ENCODE measurements at regions not wholly inside any gene's neighbourhood (a gene's known extent, or its start where the extent isn't known, plus 50 kb on each side); places are given as distances from the start of the nearest gene placed in this dataset.

GRCh38 chr1:224507771-224508523 is 73.3 kb upstream of the WDR26 start:
- Histone ChIP-seq H3K9ac (ENCODE audit: low read length) (no peak overlapping the region), H3K9me3 (ENCODE audit: insufficient read depth, low read length) (no peaks in the 10 kb centered on the region), H3K4me3 (ENCODE audit: low read length) (no peak overlapping the region), H2AFZ (ENCODE audit: low read depth, low read length) (no peak overlapping the region), H3K27me3 (ENCODE audit: low read depth, low read length) (no peaks in the 10 kb centered on the region), H3K4me1 (ENCODE audit: low read length) (peaks cover 18% of the 10 kb centered on the region), H3K4me2 (ENCODE audit: low read length) (no peak overlapping the region), H3K36me3 (replicated peaks; ENCODE audit: low read depth, low read length) (no peaks in the 10 kb centered on the region), H3K79me2 (ENCODE audit: low read length) (no peaks in the 10 kb centered on the region), H3K27ac (ENCODE audit: low read length) (no peak overlapping the region), H4K20me1 (ENCODE audit: insufficient read depth, low read length) (no peaks in the 10 kb centered on the region)
- TF ChIP-seq CTCF (IDR thresholded peaks at IDR 0.05; ENCODE audit: low read depth, low read length) (no peak), EZH2phosphoT487 (IDR thresholded peaks at IDR 0.05; ENCODE audit: low read depth) (no peak)

- Histone ChIP-seq H3K36me3 (replicated peaks; ENCODE audit: low read depth, low read length) (no peaks in the 10 kb centered on the region), H3K27ac (ENCODE audit: low read length) (no peak overlapping the region), H3K4me2 (ENCODE audit: low read length) (no peak overlapping the region), H3K9ac (ENCODE audit: low read length) (no peak overlapping the region), H2AFZ (ENCODE audit: low read depth, low read length) (no peak overlapping the region), H3K4me1 (ENCODE audit: low read length) (peaks cover 11% of the 10 kb centered on the region), H3K27me3 (ENCODE audit: low read depth, low read length) (no peaks in the 10 kb centered on the region), H3K4me3 (ENCODE audit: low read length) (no peak overlapping the region), H3K9me3 (ENCODE audit: insufficient read depth, low read length) (no peaks in the 10 kb centered on the region), H3K79me2 (ENCODE audit: low read length) (no peaks in the 10 kb centered on the region), H4K20me1 (ENCODE audit: insufficient read depth, low read length) (no peaks in the 10 kb centered on the region)
- no peak for TF ChIP-seq CTCF (IDR thresholded peaks at IDR 0.05; ENCODE audit: low read depth, low read length)
Observed at GRCh38 chr1:224509907-224510306, 75.3 kb upstream of the WDR26 start.

- TF ChIP-seq EZH2phosphoT487 (IDR thresholded peaks at IDR 0.05; ENCODE audit: low read depth) (no peak), CTCF (IDR thresholded peaks at IDR 0.05; ENCODE audit: low read depth, low read length) (no peak)
- Histone ChIP-seq H3K9ac (ENCODE audit: low read length) (no peak overlapping the region), H3K27ac (ENCODE audit: low read length) (no peak overlapping the region), H3K4me3 (ENCODE audit: low read length) (no peak overlapping the region), H3K9me3 (ENCODE audit: insufficient read depth, low read length) (no peaks in the 10 kb centered on the region), H3K36me3 (replicated peaks; ENCODE audit: low read depth, low read length) (no peaks in the 10 kb centered on the region), H3K79me2 (ENCODE audit: low read length) (no peaks in the 10 kb centered on the region), H3K27me3 (ENCODE audit: low read depth, low read length) (no peaks in the 10 kb centered on the region), H3K4me1 (ENCODE audit: low read length) (peaks cover 11% of the 10 kb centered on the region), H3K4me2 (ENCODE audit: low read length) (no peak overlapping the region), H4K20me1 (ENCODE audit: insufficient read depth, low read length) (no peaks in the 10 kb centered on the region), H2AFZ (ENCODE audit: low read depth, low read length) (no peak overlapping the region)
Observed at GRCh38 chr1:224510880-224511645, 76.5 kb upstream of the WDR26 start.

GRCh38 chr1:224512600-224513151 is 78.1 kb upstream of the WDR26 start:
- TF ChIP-seq EZH2phosphoT487 (IDR thresholded peaks at IDR 0.05; ENCODE audit: low read depth): no peak
- TF ChIP-seq CTCF (IDR thresholded peaks at IDR 0.05; ENCODE audit: low read depth, low read length): no peak
- no peak overlapping the region for H3K4me2 ChIP-seq (ENCODE audit: low read length)
- no peaks in the 10 kb centered on the region for H3K9me3 ChIP-seq (ENCODE audit: insufficient read depth, low read length)

More at GRCh38 chr1:224512600-224513151, 78.1 kb upstream of the WDR26 start:
- no peak overlapping the region for H3K9ac ChIP-seq (ENCODE audit: low read length)
- H3K27ac ChIP-seq (ENCODE audit: low read length): no peak overlapping the region
- no peaks in the 10 kb centered on the region for H3K79me2 ChIP-seq (ENCODE audit: low read length)
- no peaks in the 10 kb centered on the region for H3K27me3 ChIP-seq (ENCODE audit: low read depth, low read length)
- H2AFZ ChIP-seq (ENCODE audit: low read depth, low read length): no peak overlapping the region
- H3K36me3 ChIP-seq (replicated peaks; ENCODE audit: low read depth, low read length): no peaks in the 10 kb centered on the region
- peaks cover 11% of the 10 kb centered on the region for H3K4me1 ChIP-seq (ENCODE audit: low read length)
- no peak overlapping the region for H3K4me3 ChIP-seq (ENCODE audit: low read length)
- no peaks in the 10 kb centered on the region for H4K20me1 ChIP-seq (ENCODE audit: insufficient read depth, low read length)

Data from OCI-LY3 (cell line).